GM12878 (cell line): ENCODE measurements at regions not wholly inside any gene's neighbourhood (a gene's known extent, or its start where the extent isn't known, plus 50 kb on each side); places are given as distances from the start of the nearest gene placed in this dataset.
A peak's percentile ranks its signal among the peaks of the same experiment; 100 is the strongest.

Experiments used
- BHLHE40 ChIP-seq, 2 experiments: fragments of 450-650 bp in 1 of 2; IDR thresholded peaks; 2 replicates each; pipeline ENCODE4 v1.6.1; 2011 to 2017; ENCODE audit warnings: low read depth in 2 of 2, borderline replicate concordance in 1 of 2, improper control_type of control experiment in 1 of 2, low read length in 1 of 2, mild to moderate bottlenecking in 1 of 2
- BRCA1 ChIP-seq: IDR thresholded peaks from 2 replicates; pipeline ENCODE4 v1.6.1; 2011; ENCODE audit warnings: low read depth, low read length, improper control_type of control experiment
- CBX5 ChIP-seq: sonication (generic); IDR thresholded peaks from 2 replicates; pipeline ENCODE4 v1.6.1; 2016; ENCODE audit warnings: low read depth, moderate library complexity, mild to moderate bottlenecking, inconsistent platforms
- CHD4 ChIP-seq: fragments of 200-600 bp; sonication (generic); IDR thresholded peaks from 2 replicates; pipeline ENCODE4 v1.6.1; 2016; ENCODE audit warnings: mild to moderate bottlenecking
- EED ChIP-seq: sonication (generic); IDR thresholded peaks from 2 replicates; pipeline ENCODE4 v1.6.1; 2016; ENCODE audit warnings: antibody characterized with exemption, low read depth
- ETV6 ChIP-seq, 2 experiments: fragments of 450-650 bp in 1 of 2; IDR thresholded peaks in 1 of 2; conservative IDR thresholded peaks in 1 of 2; 2 replicates each; pipeline ENCODE4 v1.6.1; 2014; ENCODE audit warnings: antibody characterized with exemption in 1 of 2, borderline replicate concordance in 1 of 2, low read depth in 1 of 2, mild to moderate bottlenecking in 1 of 2, moderate library complexity in 1 of 2
- FOXK2 ChIP-seq: fragments of 450-650 bp; IDR thresholded peaks from 2 replicates; pipeline ENCODE4 v1.6.1; 2017; ENCODE audit warnings: mild to moderate bottlenecking, moderate library complexity
- JUNB ChIP-seq: IDR thresholded peaks from 2 replicates; pipeline ENCODE4 v1.6.1; 2016; ENCODE audit warnings: antibody characterized with exemption, mild to moderate bottlenecking
- MTA2 ChIP-seq: fragments of 450-650 bp; IDR thresholded peaks from 2 replicates; pipeline ENCODE4 v1.6.1; 2016; ENCODE audit warnings: low read depth, mild to moderate bottlenecking, moderate library complexity
- MYB ChIP-seq: fragments of 150-350 bp; IDR thresholded peaks from 2 replicates; pipeline ENCODE4 v1.6.1; 2014; ENCODE audit warnings: mild to moderate bottlenecking, low read depth, low read length, borderline replicate concordance
- NFYB ChIP-seq: IDR thresholded peaks from 2 replicates; pipeline ENCODE4 v1.6.1; 2011; ENCODE audit warnings: low read depth, mild to moderate bottlenecking, low read length, improper control_type of control experiment, moderate library complexity; ENCODE audit not compliant: insufficient read depth
- NR2C1 ChIP-seq: fragments of 450-650 bp; IDR thresholded peaks from 2 replicates; pipeline ENCODE4 v1.6.1; 2017; ENCODE audit warnings: antibody characterized with exemption, mild to moderate bottlenecking, moderate library complexity
- PAX5 ChIP-seq: IDR thresholded peaks from 2 replicates; pipeline ENCODE4 v1.6.1; 2011; ENCODE audit warnings: low read depth, low read length, borderline replicate concordance
- PKNOX1 ChIP-seq: fragments of 450-650 bp; IDR thresholded peaks from 2 replicates; pipeline ENCODE4 v1.6.1; 2016; ENCODE audit warnings: mild to moderate bottlenecking
- PML ChIP-seq: IDR thresholded peaks from 2 replicates; pipeline ENCODE4 v1.6.1; 2012; ENCODE audit warnings: low read length, inconsistent platforms
- RBBP5 ChIP-seq: fragments of 200-600 bp; sonication (generic); conservative IDR thresholded peaks from 2 replicates; pipeline ENCODE4 v1.6.1; 2016
- RFX5 ChIP-seq: IDR thresholded peaks from 2 replicates; pipeline ENCODE4 v1.6.1; 2011; ENCODE audit warnings: low read depth, low read length, improper control_type of control experiment
- SIX5 ChIP-seq: IDR thresholded peaks from 2 replicates; pipeline ENCODE4 v1.6.1; 2011; ENCODE audit warnings: mild to moderate bottlenecking, low read depth, low read length, moderate library complexity; ENCODE audit not compliant: severe bottlenecking
- SREBF1 ChIP-seq: IDR thresholded peaks from 2 replicates; pipeline ENCODE4 v1.6.1; 2012; ENCODE audit warnings: mild to moderate bottlenecking, low read length
- STAT3 ChIP-seq: IDR thresholded peaks from 2 replicates; pipeline ENCODE4 v1.6.1; 2011; ENCODE audit warnings: low read depth, low read length, improper control_type of control experiment
- WRNIP1 ChIP-seq: IDR thresholded peaks from 2 replicates; pipeline ENCODE4 v1.6.1; 2011; ENCODE audit warnings: low read depth, low read length, improper control_type of control experiment, borderline replicate concordance
- YY1 ChIP-seq: IDR thresholded peaks from 2 replicates; pipeline ENCODE4 v1.6.1; 2011; ENCODE audit warnings: low read depth, mild to moderate bottlenecking, low read length
- ZNF622 ChIP-seq: fragments of 450-650 bp; IDR thresholded peaks from 2 replicates; pipeline ENCODE4 v1.6.1; 2017; ENCODE audit warnings: mild to moderate bottlenecking, inconsistent platforms
- ZZZ3 ChIP-seq: IDR thresholded peaks from 2 replicates; pipeline ENCODE4 v1.6.1; 2011; ENCODE audit warnings: low read depth; ENCODE audit not compliant: control insufficient read depth, insufficient read length
- TF ChIP-seq, protein P1 (sequence below): fragments of 450-650 bp; formaldehyde crosslinking; IDR thresholded peaks from 2 replicates; pipeline ENCODE4 v1.5.0; 2022; ENCODE audit warnings: mild to moderate bottlenecking, missing genetic modification characterization
- TF ChIP-seq, protein P2 (sequence below): IDR thresholded peaks from 2 replicates; pipeline ENCODE4 v1.6.1; 2011; ENCODE audit warnings: mild to moderate bottlenecking, low read depth, low read length, moderate library complexity; ENCODE audit not compliant: insufficient replicate concordance

DNA sequence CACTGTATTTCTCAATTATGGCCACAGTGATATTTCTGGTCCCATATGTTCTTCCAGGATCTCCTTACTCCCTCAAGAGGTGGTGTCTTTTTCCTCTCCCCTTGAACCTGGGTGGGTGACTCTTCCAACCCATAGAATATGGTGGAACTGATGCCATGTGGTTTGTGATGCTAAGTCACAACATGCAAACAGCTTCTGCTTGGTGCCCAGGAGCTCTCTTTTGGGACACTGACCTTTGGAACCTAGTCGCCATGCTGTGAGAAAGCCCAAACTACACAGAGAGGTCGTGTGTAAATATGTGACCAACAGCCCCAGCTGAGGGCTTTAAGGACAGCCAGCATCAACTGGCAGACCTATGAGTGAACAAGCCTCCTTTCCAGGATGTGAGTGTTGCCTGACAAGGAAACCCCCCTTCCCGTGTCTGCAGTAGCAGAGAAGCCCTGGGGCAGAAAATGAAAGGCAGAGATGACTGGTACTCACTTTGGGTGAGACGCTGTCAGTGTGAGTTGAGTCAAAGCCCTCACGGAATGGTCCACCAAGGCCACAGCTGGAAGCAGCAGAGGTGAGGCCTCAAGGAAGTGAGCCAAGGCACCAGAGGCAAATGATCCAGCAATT is 223.4 kb downstream of the BCOR start (continued):
- TF ChIP-seq PKNOX1 (peak; percentile 73), BRCA1 (no peak), ZNF622 (no peak), WRNIP1 (no peak), MTA2 (peak; percentile 72; the same call in 1 of the 2 replicates), SREBF1 (no peak), STAT3 (no peak), CBX5 (peak; percentile 92; the same call in 1 of the 2 replicates), ETV6 (conservative IDR thresholded peaks at IDR 0.05 in 1 of 2, IDR thresholded peaks at IDR 0.05 in 1 of 2; ENCODE audit: borderline replicate concordance in 1 of 2, low read depth in 1 of 2) (peak in 1 of 2 experiments; percentile 93; a peak in 2 of 4 replicates), EED (peak; percentile 95), JUNB (peak; percentile 94), RFX5 (no peak), CHD4 (no peak), YY1 (peak; percentile 45; the same call in 1 of the 2 replicates), RBBP5 (no peak), SIX5 (no peak), MYB (no peak), BHLHE40 (IDR thresholded peaks at IDR 0.05; ENCODE audit: borderline replicate concordance in 1 of 2, low read depth in 2 of 2, low read length in 1 of 2) (peak; percentile 62 to 69; a peak in 3 of 4 replicates), NFYB (no peak), PAX5 (peak; percentile 95; the same call in 1 of the 2 replicates), PML (peak; percentile 67), NR2C1 (no peak), ZZZ3 (no peak), FOXK2 (no peak)
- TF ChIP-seq, protein P1, sequence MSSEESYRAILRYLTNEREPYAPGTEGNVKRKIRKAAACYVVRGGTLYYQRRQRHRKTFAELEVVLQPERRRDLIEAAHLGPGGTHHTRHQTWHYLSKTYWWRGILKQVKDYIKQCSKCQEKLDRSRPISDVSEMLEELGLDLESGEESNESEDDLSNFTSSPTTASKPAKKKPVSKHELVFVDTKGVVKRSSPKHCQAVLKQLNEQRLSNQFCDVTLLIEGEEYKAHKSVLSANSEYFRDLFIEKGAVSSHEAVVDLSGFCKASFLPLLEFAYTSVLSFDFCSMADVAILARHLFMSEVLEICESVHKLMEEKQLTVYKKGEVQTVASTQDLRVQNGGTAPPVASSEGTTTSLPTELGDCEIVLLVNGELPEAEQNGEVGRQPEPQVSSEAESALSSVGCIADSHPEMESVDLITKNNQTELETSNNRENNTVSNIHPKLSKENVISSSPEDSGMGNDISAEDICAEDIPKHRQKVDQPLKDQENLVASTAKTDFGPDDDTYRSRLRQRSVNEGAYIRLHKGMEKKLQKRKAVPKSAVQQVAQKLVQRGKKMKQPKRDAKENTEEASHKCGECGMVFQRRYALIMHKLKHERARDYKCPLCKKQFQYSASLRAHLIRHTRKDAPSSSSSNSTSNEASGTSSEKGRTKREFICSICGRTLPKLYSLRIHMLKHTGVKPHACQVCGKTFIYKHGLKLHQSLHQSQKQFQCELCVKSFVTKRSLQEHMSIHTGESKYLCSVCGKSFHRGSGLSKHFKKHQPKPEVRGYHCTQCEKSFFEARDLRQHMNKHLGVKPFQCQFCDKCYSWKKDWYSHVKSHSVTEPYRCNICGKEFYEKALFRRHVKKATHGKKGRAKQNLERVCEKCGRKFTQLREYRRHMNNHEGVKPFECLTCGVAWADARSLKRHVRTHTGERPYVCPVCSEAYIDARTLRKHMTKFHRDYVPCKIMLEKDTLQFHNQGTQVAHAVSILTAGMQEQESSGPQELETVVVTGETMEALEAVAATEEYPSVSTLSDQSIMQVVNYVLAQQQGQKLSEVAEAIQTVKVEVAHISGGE (CRISPR knock-in tag), result no peak
- TF ChIP-seq, protein P2, sequence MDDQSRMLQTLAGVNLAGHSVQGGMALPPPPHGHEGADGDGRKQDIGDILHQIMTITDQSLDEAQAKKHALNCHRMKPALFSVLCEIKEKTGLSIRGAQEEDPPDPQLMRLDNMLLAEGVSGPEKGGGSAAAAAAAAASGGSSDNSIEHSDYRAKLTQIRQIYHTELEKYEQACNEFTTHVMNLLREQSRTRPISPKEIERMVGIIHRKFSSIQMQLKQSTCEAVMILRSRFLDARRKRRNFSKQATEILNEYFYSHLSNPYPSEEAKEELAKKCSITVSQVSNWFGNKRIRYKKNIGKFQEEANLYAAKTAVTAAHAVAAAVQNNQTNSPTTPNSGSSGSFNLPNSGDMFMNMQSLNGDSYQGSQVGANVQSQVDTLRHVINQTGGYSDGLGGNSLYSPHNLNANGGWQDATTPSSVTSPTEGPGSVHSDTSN, result peak; percentile 47
